Activated B cell treated with CpG ODN at 0.5 μM for 24 hours (primary cell): ENCODE measurements at regions not wholly inside any gene's neighbourhood (a gene's known extent, or its start where the extent isn't known, plus 50 kb on each side); places are given as distances from the start of the nearest gene placed in this dataset.

Experiments used
- ATAC-seq: fragments of 200-7000 bp; cut with Tn5 transposase; one replicate; pipeline ENCODE4 v1.10.0; 2021; ENCODE audit warnings: low read depth, mild to moderate bottlenecking, moderate library complexity
- CTCF ChIA-PET: fragments of 350-600 bp; sonication (Branson Sonifier 250); formaldehyde crosslinking; loops from one replicate; lab custom pipeline; 2021; ENCODE audit warnings: antibody characterized with exemption; lab: Charles Lee
- POLR2A ChIA-PET: fragments of 350-600 bp; sonication (Branson Sonifier 250); formaldehyde crosslinking; loops from one replicate; lab custom pipeline; 2021; ENCODE audit warnings: antibody characterized with exemption; lab: Charles Lee
- DNase-seq: peaks from one replicate; pipeline ENCODE4 v3.0.0; 2022
- H3K27ac Mint-ChIP-seq: one replicate; pipeline ENCODE4 v1.8.0; 2020; ENCODE audit warnings: mixed read lengths
- H3K27me3 Mint-ChIP-seq: one replicate; pipeline ENCODE4 v1.8.0; 2021; ENCODE audit warnings: mixed read lengths
- H3K36me3 Mint-ChIP-seq: one replicate; pipeline ENCODE4 v1.8.0; 2021; ENCODE audit warnings: low read depth, mixed read lengths
- H3K4me1 Mint-ChIP-seq: one replicate; pipeline ENCODE4 v1.8.0; 2021; ENCODE audit warnings: mixed read lengths
- H3K4me3 Mint-ChIP-seq: one replicate; pipeline ENCODE4 v1.8.0; 2020; ENCODE audit warnings: mild to moderate bottlenecking, mixed read lengths
- H3K9me3 Mint-ChIP-seq: one replicate; pipeline ENCODE4 v1.8.0; 2020; ENCODE audit warnings: mixed read lengths
- intact Hi-C: fragments of 100-400 bp; cut with micrococcal nuclease; formaldehyde crosslinking; loops from one replicate; pipeline ENCODE4 v1.15.1; 2024
- TF ChIP-seq, protein P1 (sequence below): fragments of 200-600 bp; IDR thresholded peaks from one replicate; pipeline ENCODE4 v1.8.0; 2022; ENCODE audit warnings: antibody characterized with exemption, mild to moderate bottlenecking

DNA sequence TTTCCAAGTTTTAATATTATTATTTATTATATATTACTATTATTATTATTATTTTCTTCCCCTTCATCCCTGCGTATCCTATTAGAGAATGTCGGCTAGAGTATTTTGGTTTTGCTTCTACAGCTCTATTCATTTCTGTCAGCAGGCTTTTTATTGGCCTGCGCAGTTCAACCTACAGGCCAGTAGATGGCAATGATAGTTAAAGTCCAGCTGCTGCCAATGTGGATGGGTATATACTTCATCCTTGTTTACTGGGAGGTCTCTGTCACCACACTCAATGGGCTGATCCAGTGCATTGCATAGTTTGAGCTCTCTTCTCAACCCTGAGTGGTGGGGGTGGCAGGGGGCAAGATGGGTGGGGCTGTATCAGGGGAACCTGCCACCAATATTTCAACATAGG is 799.8 kb downstream of the NSUN3 start:
- H3K36me3 Mint-ChIP-seq, result no peaks in the 10 kb centered on the region
- no peak overlapping the region for H3K4me3 Mint-ChIP-seq
- TF ChIP-seq, protein P1, sequence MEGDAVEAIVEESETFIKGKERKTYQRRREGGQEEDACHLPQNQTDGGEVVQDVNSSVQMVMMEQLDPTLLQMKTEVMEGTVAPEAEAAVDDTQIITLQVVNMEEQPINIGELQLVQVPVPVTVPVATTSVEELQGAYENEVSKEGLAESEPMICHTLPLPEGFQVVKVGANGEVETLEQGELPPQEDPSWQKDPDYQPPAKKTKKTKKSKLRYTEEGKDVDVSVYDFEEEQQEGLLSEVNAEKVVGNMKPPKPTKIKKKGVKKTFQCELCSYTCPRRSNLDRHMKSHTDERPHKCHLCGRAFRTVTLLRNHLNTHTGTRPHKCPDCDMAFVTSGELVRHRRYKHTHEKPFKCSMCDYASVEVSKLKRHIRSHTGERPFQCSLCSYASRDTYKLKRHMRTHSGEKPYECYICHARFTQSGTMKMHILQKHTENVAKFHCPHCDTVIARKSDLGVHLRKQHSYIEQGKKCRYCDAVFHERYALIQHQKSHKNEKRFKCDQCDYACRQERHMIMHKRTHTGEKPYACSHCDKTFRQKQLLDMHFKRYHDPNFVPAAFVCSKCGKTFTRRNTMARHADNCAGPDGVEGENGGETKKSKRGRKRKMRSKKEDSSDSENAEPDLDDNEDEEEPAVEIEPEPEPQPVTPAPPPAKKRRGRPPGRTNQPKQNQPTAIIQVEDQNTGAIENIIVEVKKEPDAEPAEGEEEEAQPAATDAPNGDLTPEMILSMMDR, result no peak
- no peaks in the 10 kb centered on the region for H3K4me1 Mint-ChIP-seq
- ChIA-PET CTCF (no interaction called here), POLR2A (no interaction called here)
- no peaks in the 10 kb centered on the region for H3K27me3 Mint-ChIP-seq
- no peak overlapping the region for H3K27ac Mint-ChIP-seq
- intact Hi-C loops, result no loop called here
- H3K9me3 Mint-ChIP-seq, result peaks cover 27% of the 10 kb centered on the region
- ATAC-seq (no peak), DNase-seq (no peak)

DNA sequence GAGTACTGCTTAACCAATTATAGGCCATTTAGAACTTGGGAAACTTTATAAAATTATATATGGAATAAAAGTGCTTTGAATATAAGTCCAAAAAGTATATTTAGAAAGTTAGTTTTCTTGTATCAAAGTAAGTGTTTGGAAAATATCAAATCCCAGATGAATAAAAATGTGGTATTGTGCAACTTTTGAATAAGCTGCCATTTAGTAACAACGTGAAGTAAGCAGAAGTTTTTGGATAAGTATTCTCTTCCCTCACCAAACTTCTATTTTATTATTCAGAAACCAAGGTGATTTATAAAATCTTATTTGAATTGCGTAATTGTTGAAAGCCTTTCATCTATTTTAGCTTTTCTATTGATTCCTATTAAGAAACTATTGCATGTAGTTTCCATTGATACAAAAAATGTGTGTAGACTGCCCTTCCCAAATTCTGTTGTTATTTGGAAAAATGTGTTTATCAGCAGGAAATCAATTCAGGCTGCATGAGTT is 806.2 kb downstream of the NSUN3 start:
- Mint-ChIP-seq H3K27me3 (no peaks in the 10 kb centered on the region), H3K36me3 (no peaks in the 10 kb centered on the region), H3K27ac (no peak overlapping the region), H3K4me1 (no peaks in the 10 kb centered on the region), H3K9me3 (peaks cover 10% of the 10 kb centered on the region), H3K4me3 (no peak overlapping the region)
- intact Hi-C loops, result no loop called here
- POLR2A ChIA-PET, result interaction anchor here (0.5 kb wide), 1 partner anchor 11 kb away, joined by 5 read pairs; no protein-coding TSS in a partner anchor
- ATAC-seq (no peak), DNase-seq (no peak)
- TF ChIP-seq, protein P1, result no peak
- CTCF ChIA-PET, result no interaction called here

DNA sequence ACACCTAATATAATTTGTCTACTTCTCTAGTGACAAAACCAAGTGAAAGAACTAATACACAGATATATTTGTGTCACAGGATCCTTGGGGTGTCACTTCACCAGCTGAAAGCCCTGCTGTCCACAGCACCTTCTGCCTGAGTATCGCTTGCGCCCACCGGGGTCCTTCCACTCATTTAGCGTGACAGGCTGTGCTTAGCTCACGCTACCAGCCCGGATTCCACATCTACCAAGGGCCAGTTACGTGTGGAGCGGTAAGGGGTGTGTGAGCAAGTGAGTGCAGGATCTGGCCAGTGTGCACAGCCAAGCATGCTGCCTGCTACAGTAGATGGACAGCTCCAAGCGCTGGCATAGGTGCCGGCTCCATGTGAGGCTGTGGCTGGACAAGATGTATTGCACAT is 810.9 kb downstream of the NSUN3 start:
- Mint-ChIP-seq H3K9me3 (no peaks in the 10 kb centered on the region), H3K4me1 (no peaks in the 10 kb centered on the region), H3K27me3 (no peaks in the 10 kb centered on the region), H3K4me3 (no peak overlapping the region), H3K36me3 (no peaks in the 10 kb centered on the region), H3K27ac (no peak overlapping the region)
- ATAC-seq (no peak), DNase-seq (no peak)
- POLR2A ChIA-PET, result no interaction called here
- CTCF ChIA-PET, result no interaction called here
- intact Hi-C loops, result no loop called here
- TF ChIP-seq, protein P1, result no peak

DNA sequence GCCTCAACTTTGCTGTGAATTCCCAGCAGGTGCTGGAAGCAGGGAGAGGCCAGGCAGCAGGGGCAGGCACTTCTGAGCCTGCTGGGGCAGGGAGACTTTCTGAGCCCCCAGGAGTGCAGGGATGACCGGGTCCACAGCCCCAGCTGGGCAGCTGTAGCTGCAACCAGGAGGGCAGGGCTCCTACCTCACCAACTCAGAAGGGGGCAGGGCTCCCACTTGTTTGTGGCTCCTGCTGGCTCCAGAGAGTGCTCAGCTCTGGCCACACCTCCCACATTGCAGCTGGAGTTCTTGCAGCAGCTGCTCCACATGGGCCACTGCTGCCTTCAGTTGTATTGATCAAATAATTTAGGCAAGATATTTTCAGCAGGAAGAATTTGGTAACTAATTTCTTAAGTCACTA is 812.3 kb downstream of the NSUN3 start:
- H3K9me3 Mint-ChIP-seq, result no peaks in the 10 kb centered on the region
- ChIA-PET POLR2A (no interaction called here), CTCF (no interaction called here)
- no peaks in the 10 kb centered on the region for H3K4me1 Mint-ChIP-seq
- no peak for ATAC-seq
- no peak overlapping the region for H3K27ac Mint-ChIP-seq
- TF ChIP-seq, protein P1, result no peak
- H3K4me3 Mint-ChIP-seq, result no peak overlapping the region
- H3K36me3 Mint-ChIP-seq, result no peaks in the 10 kb centered on the region
- intact Hi-C loops, result no loop called here
- DNase-seq, result no peak
- H3K27me3 Mint-ChIP-seq, result no peaks in the 10 kb centered on the region

DNA sequence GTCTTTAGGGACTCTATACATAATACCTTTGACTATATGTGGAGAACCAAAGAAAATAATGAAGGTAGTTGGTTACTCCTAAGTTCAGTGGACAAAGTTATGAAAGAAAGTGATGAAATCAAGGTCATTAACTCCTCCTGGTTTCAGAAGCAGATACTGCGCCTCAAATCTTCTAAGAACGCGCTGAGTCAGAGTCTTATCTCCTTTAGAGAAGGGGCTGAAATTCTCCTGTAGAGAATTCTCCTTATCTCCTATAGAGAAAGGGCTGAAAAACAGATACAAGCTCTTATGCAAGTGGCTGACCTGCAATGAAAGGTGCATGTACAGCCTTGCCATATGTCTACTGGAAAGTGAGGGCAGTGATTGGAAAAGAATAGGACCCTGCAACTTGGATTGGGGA is 824.2 kb downstream of the NSUN3 start:
- ATAC-seq (no peak), DNase-seq (no peak)
- Mint-ChIP-seq H3K27ac (no peak overlapping the region), H3K4me3 (no peak overlapping the region), H3K4me1 (no peaks in the 10 kb centered on the region), H3K36me3 (no peaks in the 10 kb centered on the region), H3K9me3 (peaks cover 12% of the 10 kb centered on the region), H3K27me3 (no peaks in the 10 kb centered on the region)
- TF ChIP-seq, protein P1, result no peak
- ChIA-PET POLR2A (no interaction called here), CTCF (no interaction called here)
- intact Hi-C loops, result no loop called here
